CD4-positive, CD25-positive, alpha-beta regulatory T cell (primary cell): ENCODE measurements at regions not wholly inside any gene's neighbourhood (a gene's known extent, or its start where the extent isn't known, plus 50 kb on each side); places are given as distances from the start of the nearest gene placed in this dataset.
"Not testable (repeated sequence)": the region's sequence is repeated elsewhere in the genome, so short reads cannot be mapped to it uniquely, and the experiment has no call there.

Experiments
- ATAC-seq, 2 donors: fragments of 150-1000 bp; cut with Tn5 transposase; one replicate each; pipeline ENCODE4 v1.10.0; 2021; ENCODE audit warnings: low read depth in 2 of 2, moderate number of reproducible peaks in 2 of 2, moderate library complexity in 1 of 2
- DNase-seq, 3 donors: peaks; one replicate each; pipeline versions ENCODE4 v3.0.0 to v3.0.0-alpha.2; 2012 to 2022; ENCODE audit warnings: mixed read lengths in 1 of 3
- H3K27ac ChIP-seq: one replicate; pipeline ENCODE4 v1.7.0; 2013; ENCODE audit warnings: mild to moderate bottlenecking, low read length; ENCODE audit not compliant: insufficient read depth, poor library complexity, severe bottlenecking
- H3K27me3 ChIP-seq: one replicate; pipeline ENCODE4 v1.7.0; 2013; ENCODE audit warnings: low read length; ENCODE audit not compliant: control insufficient read depth, insufficient read depth
- H3K36me3 ChIP-seq: one replicate; pipeline ENCODE4 v1.7.0; 2013; ENCODE audit warnings: mild to moderate bottlenecking, low read length, moderate library complexity; ENCODE audit not compliant: control insufficient read depth, insufficient read depth
- H3K4me1 ChIP-seq: 2 replicates; pipeline ENCODE4 v1.7.0; 2013; ENCODE audit warnings: mild to moderate bottlenecking, low read length; ENCODE audit not compliant: insufficient read depth, control insufficient read depth, poor library complexity, severe bottlenecking
- H3K4me3 ChIP-seq: one replicate; pipeline ENCODE4 v1.7.0; 2013; ENCODE audit warnings: low read depth, mild to moderate bottlenecking, low read length, moderate library complexity
- H3K9me3 ChIP-seq, 2 experiments: 1 replicate in 1 of 2; 2 replicates in 1 of 2; pipeline ENCODE4 v1.7.0; 2013; ENCODE audit warnings: low read length in 2 of 2, mild to moderate bottlenecking in 1 of 2, moderate library complexity in 1 of 2; ENCODE audit not compliant: control insufficient read depth in 2 of 2
- H3K27ac Mint-ChIP-seq, 3 donors: one replicate each; pipeline ENCODE4 v1.8.0; 2020 to 2022; ENCODE audit warnings: mild to moderate bottlenecking in 3 of 3, mixed read lengths in 3 of 3, moderate library complexity in 2 of 3
- H3K27me3 Mint-ChIP-seq: one replicate; pipeline ENCODE4 v1.8.0; 2022; ENCODE audit warnings: mild to moderate bottlenecking, mixed read lengths
- H3K36me3 Mint-ChIP-seq: one replicate; pipeline ENCODE4 v1.8.0; 2020; ENCODE audit warnings: mixed read lengths
- H3K4me1 Mint-ChIP-seq, 4 donors: one replicate each; pipeline ENCODE4 v1.8.0; 2020 to 2022; ENCODE audit warnings: mixed read lengths in 4 of 4, mild to moderate bottlenecking in 1 of 4
- H3K4me3 Mint-ChIP-seq, 4 donors: one replicate each; pipeline ENCODE4 v1.8.0; 2020 to 2022; ENCODE audit warnings: mild to moderate bottlenecking in 4 of 4, mixed read lengths in 4 of 4, moderate library complexity in 3 of 4
- H3K9me3 Mint-ChIP-seq, 7 donors: one replicate each; pipeline ENCODE4 v1.8.0; 2020 to 2022; ENCODE audit warnings: mixed read lengths in 7 of 7, mild to moderate bottlenecking in 3 of 7, moderate library complexity in 2 of 7

DNA sequence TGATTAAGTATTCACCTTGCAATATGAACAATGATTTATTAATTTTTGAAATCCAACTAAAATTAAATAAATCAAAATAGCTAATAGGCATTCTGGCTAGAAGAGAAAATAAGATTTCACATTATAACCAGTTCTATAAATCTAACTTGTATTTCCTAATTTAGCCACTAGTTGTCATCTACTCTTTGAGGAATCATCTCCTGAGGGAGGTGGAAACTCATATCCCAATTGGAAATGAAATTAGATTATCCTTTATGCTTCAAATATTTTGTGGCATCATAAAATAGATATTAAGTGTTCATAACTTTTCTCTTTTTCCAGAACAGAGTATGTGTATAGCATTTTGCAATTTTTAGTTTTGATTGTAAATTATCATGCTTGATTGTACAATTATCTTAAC, 558.5 kb upstream of the DIAPH2 start:
- no peaks in the 10 kb centered on the region for H3K4me1 ChIP-seq
- Mint-ChIP-seq H3K4me3 (no peak overlapping the region), H3K27me3 (no peaks in the 10 kb centered on the region), H3K27ac (no peak overlapping the region), H3K9me3 (peaks cover 0 to 5% (median 0%) of the 10 kb centered on the region in 7 donors), H3K36me3 (no peaks in the 10 kb centered on the region), H3K4me1 (no peaks in the 10 kb centered on the region)
- DNase-seq: no peak
- H3K27ac ChIP-seq: no peak overlapping the region
- H3K4me3 ChIP-seq: no peak overlapping the region
- H3K36me3 ChIP-seq: no peaks in the 10 kb centered on the region
- no peak for ATAC-seq
- H3K27me3 ChIP-seq: no peaks in the 10 kb centered on the region
- peaks cover 0 to 2% of the 10 kb centered on the region in 2 experiments for H3K9me3 ChIP-seq

DNA sequence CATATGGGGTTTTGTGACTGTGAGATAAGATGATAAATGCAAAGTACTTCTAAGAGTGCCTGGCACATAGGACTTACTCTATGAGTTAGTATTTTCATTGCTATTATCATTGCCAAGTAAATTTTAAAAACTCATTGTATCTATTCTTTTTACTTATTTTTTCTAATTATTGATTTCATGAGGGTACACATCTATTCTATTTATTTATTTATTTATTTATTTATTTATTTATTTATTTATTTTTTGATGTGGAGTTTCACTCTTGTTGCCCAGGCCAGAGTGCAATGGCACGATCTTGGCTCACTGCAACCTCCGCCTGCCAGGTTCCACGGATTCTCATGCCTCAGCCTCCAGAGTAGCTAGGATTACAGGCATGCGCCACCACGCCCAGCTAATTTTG, 556.6 kb upstream of the DIAPH2 start:
- DNase-seq, ATAC-seq, H3K36me3 ChIP-seq, H3K27ac ChIP-seq, H3K27ac Mint-ChIP-seq, H3K4me3 Mint-ChIP-seq, H3K36me3 Mint-ChIP-seq, H3K4me1 Mint-ChIP-seq, H3K4me1 ChIP-seq, H3K9me3 ChIP-seq, H3K27me3 Mint-ChIP-seq, H3K27me3 ChIP-seq, H3K9me3 Mint-ChIP-seq, H3K4me3 ChIP-seq: not testable (repeated sequence)

GRCh38 chrX:96140796-96141195, 543.8 kb upstream of the DIAPH2 start:
- Histone ChIP-seq H3K4me3 (no peak overlapping the region), H3K36me3 (no peaks in the 10 kb centered on the region), H3K4me1 (no peaks in the 10 kb centered on the region), H3K27me3 (no peaks in the 10 kb centered on the region), H3K27ac (no peak overlapping the region), H3K9me3 (no peaks in the 10 kb centered on the region)
- no peaks in the 10 kb centered on the region for H3K4me1 Mint-ChIP-seq
- H3K27me3 Mint-ChIP-seq: no peaks in the 10 kb centered on the region
- H3K4me3 Mint-ChIP-seq: no peak overlapping the region
- ATAC-seq: no peak
- no peak for DNase-seq
- peaks cover 0 to 1% (median 0%) of the 10 kb centered on the region in 7 donors for H3K9me3 Mint-ChIP-seq
- no peaks in the 10 kb centered on the region for H3K36me3 Mint-ChIP-seq
- no peak overlapping the region for H3K27ac Mint-ChIP-seq

- Histone ChIP-seq H3K4me1 (no peaks in the 10 kb centered on the region), H3K27ac (no peak overlapping the region), H3K27me3 (no peaks in the 10 kb centered on the region), H3K4me3 (no peak overlapping the region), H3K36me3 (no peaks in the 10 kb centered on the region), H3K9me3 (no peaks in the 10 kb centered on the region)
- Mint-ChIP-seq H3K4me3 (no peak overlapping the region), H3K27ac (no peak overlapping the region), H3K36me3 (no peaks in the 10 kb centered on the region), H3K4me1 (no peaks in the 10 kb centered on the region), H3K9me3 (peaks cover 0 to 10% (median 0%) of the 10 kb centered on the region in 7 donors), H3K27me3 (no peaks in the 10 kb centered on the region)
- ATAC-seq (no peak), DNase-seq (no peak)
Measured at GRCh38 chrX:96147681-96148080, 537.0 kb upstream of the DIAPH2 start.

DNA sequence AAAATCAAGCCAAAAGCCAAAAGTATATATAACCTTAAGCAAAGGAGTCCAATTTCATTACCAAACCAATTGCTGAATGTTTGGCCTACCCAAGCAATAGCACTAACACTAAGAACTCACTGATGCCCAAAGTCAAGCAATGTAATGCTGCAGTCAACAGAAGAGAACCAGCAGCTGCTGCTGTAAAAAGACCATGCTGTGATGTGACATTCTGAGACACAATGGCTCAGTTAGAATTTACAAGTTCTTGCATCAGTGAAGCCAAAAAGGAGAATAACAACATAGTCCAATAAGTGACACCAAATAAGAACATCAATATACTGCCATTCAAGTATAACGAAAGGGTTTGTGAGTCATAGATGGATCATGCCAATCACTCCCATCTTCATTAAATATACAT, 514.0 kb upstream of the DIAPH2 start:
- no peaks in the 10 kb centered on the region for H3K9me3 ChIP-seq
- no peaks in the 10 kb centered on the region for H3K4me1 ChIP-seq
- no peaks in the 10 kb centered on the region for H3K27me3 Mint-ChIP-seq
- H3K4me3 ChIP-seq: no peak overlapping the region
- ATAC-seq: no peak
- no peaks in the 10 kb centered on the region for H3K4me1 Mint-ChIP-seq
- H3K4me3 Mint-ChIP-seq: no peak overlapping the region
- no peak overlapping the region for H3K27ac Mint-ChIP-seq
- H3K27ac ChIP-seq: no peak overlapping the region
- H3K36me3 Mint-ChIP-seq: no peaks in the 10 kb centered on the region
- no peak for DNase-seq
- no peaks in the 10 kb centered on the region for H3K36me3 ChIP-seq
- peaks cover 0 to 3% (median 0%) of the 10 kb centered on the region in 7 donors for H3K9me3 Mint-ChIP-seq
- no peaks in the 10 kb centered on the region for H3K27me3 ChIP-seq

GRCh38 chrX:96176921-96177320, 507.7 kb upstream of the DIAPH2 start:
- Histone ChIP-seq H3K27me3 (no peaks in the 10 kb centered on the region), H3K27ac (no peak overlapping the region), H3K4me1 (no peaks in the 10 kb centered on the region), H3K9me3 (no peaks in the 10 kb centered on the region), H3K36me3 (no peaks in the 10 kb centered on the region), H3K4me3 (no peak overlapping the region)
- no peaks in the 10 kb centered on the region for H3K27me3 Mint-ChIP-seq
- no peaks in the 10 kb centered on the region for H3K36me3 Mint-ChIP-seq
- no peak overlapping the region for H3K27ac Mint-ChIP-seq
- H3K9me3 Mint-ChIP-seq: peaks cover 0 to 2% (median 0%) of the 10 kb centered on the region in 7 donors
- DNase-seq (no peak), ATAC-seq (no peak)
- no peaks in the 10 kb centered on the region for H3K4me1 Mint-ChIP-seq
- no peak overlapping the region for H3K4me3 Mint-ChIP-seq

DNA sequence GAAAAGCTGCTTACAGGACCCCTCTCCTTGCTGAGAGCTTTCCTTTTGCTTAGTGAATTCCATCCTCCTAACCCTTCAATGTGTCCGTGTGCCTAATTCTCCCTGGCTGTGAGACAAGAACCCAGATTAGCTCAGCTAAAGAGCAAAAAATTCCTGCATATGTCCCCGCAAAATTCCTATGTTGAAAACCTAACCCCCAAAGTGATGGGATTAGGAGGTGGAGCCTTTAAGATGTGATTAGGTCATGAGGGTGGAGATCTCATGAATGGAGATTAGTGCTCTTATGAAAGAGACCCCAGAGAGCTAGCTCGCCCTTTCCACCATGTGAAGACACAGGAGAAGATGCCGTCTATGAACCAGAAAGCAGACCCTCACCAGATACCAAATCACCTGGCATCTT, 503.0 kb upstream of the DIAPH2 start:
- H3K9me3 Mint-ChIP-seq: peaks cover 0 to 2% (median 0%) of the 10 kb centered on the region in 7 donors

DNA sequence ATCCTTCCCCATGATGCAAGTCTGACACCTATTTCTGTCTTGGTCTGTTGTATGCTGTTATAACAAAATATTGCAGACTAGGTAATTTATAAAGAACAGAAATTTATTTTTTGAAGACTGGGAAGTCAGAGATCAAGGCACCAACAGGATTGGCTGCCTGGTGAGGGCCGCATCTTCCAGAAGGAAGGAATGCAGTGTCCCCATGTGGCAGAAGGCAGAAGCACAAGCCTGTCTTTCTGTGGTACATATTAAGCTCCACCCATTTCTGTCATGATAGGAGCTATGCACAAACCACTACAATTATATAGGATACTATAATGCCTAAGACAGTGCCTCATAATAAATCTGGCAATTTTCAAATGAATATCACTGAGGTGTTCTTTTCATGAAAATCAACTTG, 502.3 kb upstream of the DIAPH2 start:
- H3K9me3 Mint-ChIP-seq: peaks cover 0 to 2% (median 0%) of the 10 kb centered on the region in 7 donors
- H3K27me3 Mint-ChIP-seq: no peaks in the 10 kb centered on the region
- Histone ChIP-seq H3K36me3 (no peaks in the 10 kb centered on the region), H3K27me3 (no peaks in the 10 kb centered on the region), H3K4me1 (no peaks in the 10 kb centered on the region), H3K4me3 (no peak overlapping the region), H3K9me3 (no peaks in the 10 kb centered on the region), H3K27ac (no peak overlapping the region)
- no peak overlapping the region for H3K4me3 Mint-ChIP-seq
- ATAC-seq (no peak), DNase-seq (no peak)
- H3K27ac Mint-ChIP-seq: no peak overlapping the region
- no peaks in the 10 kb centered on the region for H3K4me1 Mint-ChIP-seq
- no peaks in the 10 kb centered on the region for H3K36me3 Mint-ChIP-seq

More for the DNA sequence above, 503.0 kb upstream of the DIAPH2 start:
- H3K4me1 Mint-ChIP-seq: no peaks in the 10 kb centered on the region
- Histone ChIP-seq H3K36me3 (no peaks in the 10 kb centered on the region), H3K9me3 (no peaks in the 10 kb centered on the region), H3K4me1 (no peaks in the 10 kb centered on the region), H3K4me3 (no peak overlapping the region), H3K27me3 (no peaks in the 10 kb centered on the region), H3K27ac (no peak overlapping the region)
- no peak for DNase-seq
- no peak overlapping the region for H3K4me3 Mint-ChIP-seq
- H3K36me3 Mint-ChIP-seq: no peaks in the 10 kb centered on the region
- no peaks in the 10 kb centered on the region for H3K27me3 Mint-ChIP-seq
- no peak overlapping the region for H3K27ac Mint-ChIP-seq
- ATAC-seq: no peak
